ENCODE measurements at regions not wholly inside any gene's neighbourhood (a gene's known extent, or its start where the extent isn't known, plus 50 kb on each side); places are given as distances from the start of the nearest gene placed in this dataset.

- DNase-seq: no peak
Measured at GRCh38 chr2:14684516-14684915, 52.0 kb downstream of the LRATD1 start.

DNA sequence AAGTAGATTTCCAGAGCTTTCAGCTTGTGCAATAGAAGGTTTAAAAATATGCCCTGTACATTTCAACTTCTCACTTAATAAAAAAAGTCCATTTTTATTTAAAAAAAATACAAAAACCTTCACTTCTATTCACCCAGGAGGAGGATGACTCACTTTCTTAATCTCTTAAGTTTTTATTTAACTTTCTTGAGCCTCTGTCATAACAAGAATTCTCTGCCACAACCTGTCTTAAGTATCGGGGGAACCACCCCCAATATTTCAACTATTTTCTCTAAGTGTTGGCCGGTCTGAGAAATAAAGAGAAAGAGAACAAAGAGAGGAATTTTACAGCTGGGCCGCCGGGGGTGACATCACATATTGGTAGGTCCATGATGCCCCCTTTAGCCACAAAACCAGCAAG is 58.4 kb downstream of the LRATD1 start:
- no peak for DNase-seq

GRCh38 chr2:14693874-14694273 is 61.4 kb downstream of the LRATD1 start:
- no peak for DNase-seq

- DNase-seq: no peak
Measured at GRCh38 chr2:14700753-14701152, 68.2 kb downstream of the LRATD1 start.

GRCh38 chr2:14702258-14702657 is 69.7 kb downstream of the LRATD1 start:
- no peak for DNase-seq

GRCh38 chr2:14706201-14706600 is 73.7 kb downstream of the LRATD1 start:
- DNase-seq: no peak

DNA sequence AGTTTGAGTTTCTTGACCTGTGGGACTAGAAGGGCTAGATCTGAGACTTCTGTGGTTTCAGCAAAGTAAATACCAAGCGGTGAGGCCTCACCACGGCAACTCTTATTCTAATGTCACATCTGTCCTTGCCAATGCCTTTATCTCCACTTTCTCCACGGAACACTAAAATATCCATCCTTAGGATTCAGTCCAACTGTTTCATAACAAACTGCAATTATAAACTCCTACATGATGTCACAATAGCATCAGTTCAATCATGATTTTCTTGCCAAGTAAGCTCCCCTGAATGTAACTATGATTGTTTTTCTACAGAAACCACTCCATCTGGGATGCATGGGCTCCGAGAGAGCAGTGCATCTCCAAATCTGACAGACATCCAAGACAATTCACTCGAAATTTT is 79.6 kb downstream of the LRATD1 start:
- DNase-seq: no peak

- DNase-seq: no peak
Measured at GRCh38 chr2:14713248-14713647, 80.7 kb downstream of the LRATD1 start.

DNA sequence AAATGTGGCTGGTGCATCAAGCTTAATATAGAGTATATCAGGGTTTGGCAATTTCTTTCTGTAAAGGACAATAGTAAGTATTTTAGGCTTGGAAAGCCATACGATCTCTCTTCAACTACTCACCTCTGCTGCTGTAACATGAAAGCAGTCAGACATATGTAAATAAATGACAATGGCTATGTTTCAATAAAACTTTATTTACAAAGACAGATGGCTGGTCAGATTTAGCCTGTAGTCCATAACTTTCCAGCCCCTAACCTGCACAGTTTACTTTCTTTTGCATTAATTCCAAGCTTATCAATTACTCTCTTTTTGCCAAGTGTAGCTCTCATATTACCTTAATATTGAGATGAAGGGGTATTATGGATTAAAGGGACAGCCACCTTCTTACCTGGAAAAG is 83.1 kb downstream of the LRATD1 start:
- DNase-seq: no peak

GRCh38 chr2:14716319-14716718 is 83.8 kb downstream of the LRATD1 start:
- no peak for DNase-seq

DNA sequence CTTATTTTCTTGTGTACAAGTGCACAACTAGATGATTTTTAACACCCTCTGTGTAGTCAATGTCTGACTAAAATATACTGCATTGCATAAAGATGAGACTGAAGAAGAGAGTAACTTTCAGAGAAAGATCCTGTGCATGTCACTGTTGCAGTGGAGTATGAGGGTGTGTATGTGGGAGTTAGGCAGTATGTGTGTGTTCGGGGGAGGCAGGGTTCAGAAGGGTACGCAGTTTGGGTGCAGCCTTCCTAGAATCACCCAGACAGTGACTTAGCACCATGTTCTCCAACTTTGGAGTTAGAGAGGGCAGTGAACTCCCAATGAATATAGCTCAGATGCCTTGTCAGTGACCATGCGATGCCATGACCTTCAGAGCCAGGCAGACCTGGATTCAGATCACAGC is 84.6 kb downstream of the LRATD1 start:
- no peak for DNase-seq

DNA sequence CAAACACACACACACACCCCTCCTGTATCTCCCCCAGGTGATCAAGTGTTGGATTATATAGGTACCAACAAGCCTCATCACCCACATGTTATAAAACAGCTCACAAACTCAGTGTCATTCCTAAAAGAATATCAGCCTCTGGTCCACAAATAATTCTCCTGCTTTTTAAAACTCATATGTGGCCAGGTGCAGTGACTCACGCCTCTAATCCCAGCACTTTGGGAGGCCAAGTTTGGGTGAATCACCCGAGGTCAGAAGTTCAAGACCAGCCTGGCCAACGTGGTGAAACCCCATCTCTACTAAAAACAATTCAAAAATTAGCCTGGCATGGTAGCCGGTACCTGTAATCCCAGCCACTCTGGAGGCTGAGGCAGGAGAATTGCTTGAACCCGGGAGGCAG is 87.8 kb downstream of the LRATD1 start:
- DNase-seq: no peak

DNA sequence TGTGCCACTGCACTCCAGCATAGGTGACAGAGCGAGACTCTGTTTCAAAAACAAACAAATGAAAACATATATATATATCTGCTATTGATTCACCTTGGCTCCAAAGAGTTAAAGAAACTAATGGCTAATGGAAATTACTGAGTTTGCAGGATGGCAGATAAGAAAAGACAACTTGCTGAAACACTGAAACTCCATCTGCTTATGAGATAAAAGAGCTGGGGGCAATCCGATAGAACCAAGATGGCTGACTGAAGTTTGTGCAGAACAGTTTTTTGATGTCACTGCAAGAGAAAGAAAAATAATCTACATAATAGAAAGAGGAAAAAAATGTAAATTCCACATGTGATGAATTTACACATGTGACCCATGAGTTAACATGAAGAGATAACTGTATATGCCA is 88.2 kb downstream of the LRATD1 start:
- DNase-seq: no peak

DNA sequence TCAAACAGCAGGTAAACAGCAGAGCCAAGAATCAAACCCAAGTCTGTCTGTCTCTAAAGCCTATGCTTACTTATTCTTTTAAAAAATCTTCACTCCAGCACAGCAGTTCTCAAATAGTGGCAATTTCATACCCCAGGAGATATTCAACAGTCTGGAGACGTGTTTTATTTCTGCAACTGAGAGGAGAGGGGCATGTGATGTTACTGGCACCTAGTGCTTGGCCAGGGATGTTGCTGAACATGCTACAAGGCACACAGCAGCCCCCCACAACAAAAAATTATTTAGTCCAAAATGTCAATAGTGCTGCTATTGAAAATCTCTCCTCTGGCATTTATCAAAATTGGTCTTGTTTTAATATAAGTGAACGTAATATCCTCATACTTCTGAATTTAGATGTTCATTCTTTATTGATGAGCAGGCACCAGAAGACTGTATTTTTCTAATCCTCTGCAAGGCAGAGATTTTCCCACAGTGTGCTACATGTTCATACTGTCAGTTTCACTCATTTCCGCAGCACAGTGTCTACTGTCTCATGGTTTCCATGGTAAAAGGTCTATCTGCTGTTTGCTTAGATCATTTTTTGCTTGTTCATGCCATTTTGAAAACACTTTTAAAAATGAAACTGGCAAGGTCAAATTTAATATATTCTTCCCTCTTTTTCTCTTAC is 90.5 kb downstream of the LRATD1 start:
- no peak for DNase-seq

DNA sequence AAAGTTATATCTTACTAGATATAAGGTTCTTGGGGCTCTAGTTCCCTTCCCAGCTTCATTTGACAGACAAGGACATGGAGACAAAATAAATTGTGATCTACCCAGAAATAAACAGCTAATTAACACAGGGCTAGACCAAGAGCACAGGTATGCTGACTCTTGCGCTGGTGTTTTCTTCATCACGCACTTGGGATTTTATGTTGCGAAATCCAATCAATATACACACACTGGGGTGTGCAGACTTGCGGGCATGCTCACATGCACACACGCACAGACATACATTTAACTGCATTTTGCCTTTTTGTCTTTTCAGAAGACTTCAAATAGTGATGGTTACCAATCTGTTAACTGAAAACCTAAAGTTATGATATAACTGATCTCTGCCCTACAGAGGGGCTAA is 91.2 kb downstream of the LRATD1 start:
- DNase-seq: no peak

DNA sequence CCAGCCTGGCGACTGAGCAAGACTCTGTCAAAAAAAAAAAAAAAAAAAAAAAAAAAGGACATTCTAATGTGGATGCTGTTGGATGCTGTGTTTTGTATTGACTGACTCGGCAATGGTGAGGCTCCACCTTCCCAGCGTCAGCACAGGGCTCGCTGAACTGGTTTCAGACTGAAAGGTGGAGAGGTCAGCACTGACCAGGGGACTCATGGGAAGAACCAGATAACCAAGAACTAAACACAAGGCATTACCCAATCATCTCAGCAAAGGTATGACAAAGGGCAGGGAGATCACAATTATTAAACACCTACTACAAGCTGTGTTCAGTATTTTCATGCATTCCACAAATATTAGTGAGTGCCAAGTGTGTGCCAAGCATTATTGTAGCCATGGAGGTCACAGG is 103.2 kb downstream of the LRATD1 start:
- DNase-seq: no peak

GRCh38 chr2:14737201-14737600 is 104.7 kb downstream of the LRATD1 start:
- no peak for DNase-seq

DNA sequence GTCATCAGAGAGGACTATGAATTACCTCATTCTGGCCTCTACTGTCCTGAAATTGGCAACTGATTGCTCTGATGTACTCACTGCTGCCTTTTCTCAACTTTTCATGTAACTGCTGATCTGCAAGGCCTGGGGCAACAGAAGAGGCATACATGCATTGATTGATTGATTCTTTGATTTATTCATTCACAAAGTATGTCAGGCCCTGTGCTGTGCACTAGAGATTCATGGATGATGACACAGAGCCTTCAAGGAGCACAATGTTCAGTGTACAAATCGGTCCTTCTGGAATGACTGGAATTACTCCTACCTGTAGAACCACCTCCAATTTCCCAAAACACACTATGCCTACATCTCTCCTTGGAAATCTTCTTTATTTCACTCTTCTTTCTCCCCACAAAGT is 111.3 kb downstream of the LRATD1 start:
- no peak for DNase-seq

GRCh38 chr2:14745288-14746076 is 113.0 kb downstream of the LRATD1 start:
- DNase-seq: no peak

GRCh38 chr2:14746133-14746532 is 113.6 kb downstream of the LRATD1 start:
- DNase-seq: no peak

GRCh38 chr2:14747447-14747846 is 114.9 kb downstream of the LRATD1 start:
- DNase-seq: no peak

- DNase-seq: no peak
Measured at GRCh38 chr2:14749884-14750283, 117.4 kb downstream of the LRATD1 start.

- DNase-seq: no peak
Measured at GRCh38 chr2:14750433-14750832, 117.9 kb downstream of the LRATD1 start.

DNA sequence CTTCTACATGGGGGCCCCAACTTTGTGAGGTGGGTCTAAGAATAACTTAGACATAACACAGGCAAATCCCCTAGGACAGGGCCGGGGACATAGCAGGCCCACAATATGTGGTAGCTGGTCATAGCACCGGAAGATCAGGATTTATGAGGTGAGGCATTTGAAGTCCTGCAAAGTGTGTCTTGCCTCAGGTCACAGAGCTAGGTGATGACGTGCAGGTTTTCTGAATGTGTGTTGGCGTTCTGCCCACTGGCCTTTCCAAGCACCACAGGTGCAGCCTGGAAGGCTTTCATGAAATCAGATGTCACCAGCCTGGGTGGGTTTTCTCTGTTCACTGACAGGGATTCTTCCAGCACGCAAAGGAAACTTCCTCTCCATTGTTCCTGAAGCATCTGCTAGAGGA is 119.1 kb downstream of the LRATD1 start:
- DNase-seq: no peak

DNA sequence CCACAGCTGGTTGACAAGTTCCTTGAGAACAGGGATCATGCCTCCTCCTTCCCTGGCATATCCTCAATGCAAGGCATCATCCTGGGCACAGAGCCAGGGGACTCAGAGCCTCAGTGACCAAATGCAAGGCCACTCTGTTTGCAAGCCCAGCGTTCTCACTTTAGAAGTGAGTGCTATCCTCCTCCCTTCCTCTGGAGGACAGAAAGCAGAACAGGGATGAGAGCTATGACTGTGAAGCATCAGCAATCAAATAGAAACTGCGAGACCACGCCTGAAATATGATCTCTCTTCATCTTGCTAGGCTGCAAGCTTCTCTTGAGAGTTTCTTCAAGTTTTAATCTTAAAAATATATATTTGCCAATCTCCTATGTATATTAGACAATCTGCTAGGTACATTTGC is 119.8 kb downstream of the LRATD1 start:
- no peak for DNase-seq

All from kidney glomerular epithelial cell (primary cell).